SK-N-SH (cell line): ENCODE measurements at regions not wholly inside any gene's neighbourhood (a gene's known extent, or its start where the extent isn't known, plus 50 kb on each side); places are given as distances from the start of the nearest gene placed in this dataset.

Source experiments
- EP300 ChIP-seq, 2 experiments: IDR thresholded peaks; 2 replicates each; pipeline versions ENCODE4 v1.4.0 to v1.6.1; 2012; ENCODE audit warnings: borderline replicate concordance in 1 of 2, low read depth in 1 of 2, low read length in 1 of 2
- EZH2phosphoT487 ChIP-seq: fragments of 200-600 bp; sonication (generic); IDR thresholded peaks from 2 replicates; pipeline ENCODE4 v1.6.1; 2017; ENCODE audit warnings: low read depth, mixed run types, mild to moderate bottlenecking, antibody characterized with exemption, moderate library complexity, borderline replicate concordance
- NFIC ChIP-seq: IDR thresholded peaks from 2 replicates; pipeline ENCODE4 v1.4.0; 2012; ENCODE audit warnings: borderline replicate concordance
- RAD21 ChIP-seq: IDR thresholded peaks from 2 replicates; pipeline ENCODE4 v1.6.1; 2012; ENCODE audit warnings: mild to moderate bottlenecking, low read length
- SIN3A ChIP-seq: IDR thresholded peaks from 2 replicates; pipeline ENCODE4 v1.6.1; 2012; ENCODE audit warnings: low read depth, mild to moderate bottlenecking, low read length, moderate library complexity, borderline replicate concordance
- SMC3 ChIP-seq: IDR thresholded peaks from 2 replicates; pipeline ENCODE4 v1.6.1; 2012; ENCODE audit warnings: low read depth, low read length, improper control_type of control experiment
- TAF1 ChIP-seq: IDR thresholded peaks from 2 replicates; pipeline ENCODE4 v1.6.1; 2012; ENCODE audit warnings: low read depth, mild to moderate bottlenecking, low read length, moderate library complexity, borderline replicate concordance
- TF ChIP-seq, protein P1 (sequence below): IDR thresholded peaks from 2 replicates; pipeline ENCODE4 v1.4.0; 2012; ENCODE audit warnings: low read depth, borderline replicate concordance
- TF ChIP-seq, protein P2 (sequence below): fragments of 200-600 bp; sonication (generic); IDR thresholded peaks from 2 replicates; pipeline ENCODE4 v1.6.1; 2017; ENCODE audit warnings: antibody characterized with exemption, mild to moderate bottlenecking, moderate library complexity
- TF ChIP-seq, protein P3 (sequence below): IDR thresholded peaks from 2 replicates; pipeline ENCODE4 v1.6.1; 2012; ENCODE audit warnings: mild to moderate bottlenecking, low read depth, low read length, moderate library complexity

DNA sequence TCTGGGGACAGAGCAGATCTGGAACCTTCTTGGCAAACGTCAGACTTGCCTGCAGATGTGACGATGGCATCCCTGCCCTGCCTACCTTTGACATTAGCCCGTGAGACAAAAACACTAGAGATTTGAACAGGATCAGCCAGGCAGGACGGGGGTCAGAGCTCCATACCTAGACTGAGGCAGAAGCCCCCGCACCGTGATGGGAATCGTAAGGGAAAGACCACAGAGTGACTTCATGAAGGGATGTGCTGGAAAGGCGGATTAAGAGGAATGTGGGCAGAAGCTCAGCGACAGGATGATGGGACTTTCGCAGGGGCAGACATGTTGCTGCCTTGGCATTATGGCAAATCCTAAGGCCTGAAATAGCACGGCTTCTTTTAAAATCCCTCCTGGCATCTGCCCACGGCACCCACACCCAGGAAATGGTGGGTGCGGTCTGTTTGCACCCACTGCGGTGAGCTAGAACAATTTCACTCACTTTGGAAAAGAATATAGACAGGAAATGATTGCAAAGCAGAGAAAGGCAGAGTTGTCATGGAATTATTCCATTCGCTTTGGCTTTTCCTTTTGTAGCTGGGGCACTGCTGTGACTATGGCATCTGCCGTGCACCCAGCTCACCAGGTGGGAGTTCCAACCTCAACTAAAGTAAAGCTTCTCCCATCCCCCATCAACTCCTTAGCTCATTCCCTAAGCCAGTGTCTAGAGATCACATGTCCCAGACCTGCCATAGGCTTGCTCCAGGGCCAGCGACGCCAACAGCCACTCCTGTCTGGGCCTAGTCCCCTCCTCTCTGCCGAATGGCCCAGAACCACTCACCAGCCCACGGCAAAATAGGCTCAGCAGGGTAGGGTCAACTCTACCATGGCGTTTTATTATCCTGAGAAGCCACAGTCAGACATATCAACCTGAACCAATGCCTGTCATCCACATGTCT is 112.7 kb upstream of the NPAS2 start:
- TF ChIP-seq, protein P1, sequence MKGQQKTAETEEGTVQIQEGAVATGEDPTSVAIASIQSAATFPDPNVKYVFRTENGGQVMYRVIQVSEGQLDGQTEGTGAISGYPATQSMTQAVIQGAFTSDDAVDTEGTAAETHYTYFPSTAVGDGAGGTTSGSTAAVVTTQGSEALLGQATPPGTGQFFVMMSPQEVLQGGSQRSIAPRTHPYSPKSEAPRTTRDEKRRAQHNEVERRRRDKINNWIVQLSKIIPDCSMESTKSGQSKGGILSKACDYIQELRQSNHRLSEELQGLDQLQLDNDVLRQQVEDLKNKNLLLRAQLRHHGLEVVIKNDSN = no peak
- TF ChIP-seq SMC3 (no peak), SIN3A (no peak), TAF1 (no peak), EZH2phosphoT487 (no peak), RAD21 (no peak), EP300 (IDR thresholded peaks at IDR 0.05; ENCODE audit: borderline replicate concordance in 1 of 2, low read depth in 1 of 2, low read length in 1 of 2) (no peak), NFIC (no peak)
- TF ChIP-seq, protein P2, sequence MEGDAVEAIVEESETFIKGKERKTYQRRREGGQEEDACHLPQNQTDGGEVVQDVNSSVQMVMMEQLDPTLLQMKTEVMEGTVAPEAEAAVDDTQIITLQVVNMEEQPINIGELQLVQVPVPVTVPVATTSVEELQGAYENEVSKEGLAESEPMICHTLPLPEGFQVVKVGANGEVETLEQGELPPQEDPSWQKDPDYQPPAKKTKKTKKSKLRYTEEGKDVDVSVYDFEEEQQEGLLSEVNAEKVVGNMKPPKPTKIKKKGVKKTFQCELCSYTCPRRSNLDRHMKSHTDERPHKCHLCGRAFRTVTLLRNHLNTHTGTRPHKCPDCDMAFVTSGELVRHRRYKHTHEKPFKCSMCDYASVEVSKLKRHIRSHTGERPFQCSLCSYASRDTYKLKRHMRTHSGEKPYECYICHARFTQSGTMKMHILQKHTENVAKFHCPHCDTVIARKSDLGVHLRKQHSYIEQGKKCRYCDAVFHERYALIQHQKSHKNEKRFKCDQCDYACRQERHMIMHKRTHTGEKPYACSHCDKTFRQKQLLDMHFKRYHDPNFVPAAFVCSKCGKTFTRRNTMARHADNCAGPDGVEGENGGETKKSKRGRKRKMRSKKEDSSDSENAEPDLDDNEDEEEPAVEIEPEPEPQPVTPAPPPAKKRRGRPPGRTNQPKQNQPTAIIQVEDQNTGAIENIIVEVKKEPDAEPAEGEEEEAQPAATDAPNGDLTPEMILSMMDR = no peak
- TF ChIP-seq, protein P3, sequence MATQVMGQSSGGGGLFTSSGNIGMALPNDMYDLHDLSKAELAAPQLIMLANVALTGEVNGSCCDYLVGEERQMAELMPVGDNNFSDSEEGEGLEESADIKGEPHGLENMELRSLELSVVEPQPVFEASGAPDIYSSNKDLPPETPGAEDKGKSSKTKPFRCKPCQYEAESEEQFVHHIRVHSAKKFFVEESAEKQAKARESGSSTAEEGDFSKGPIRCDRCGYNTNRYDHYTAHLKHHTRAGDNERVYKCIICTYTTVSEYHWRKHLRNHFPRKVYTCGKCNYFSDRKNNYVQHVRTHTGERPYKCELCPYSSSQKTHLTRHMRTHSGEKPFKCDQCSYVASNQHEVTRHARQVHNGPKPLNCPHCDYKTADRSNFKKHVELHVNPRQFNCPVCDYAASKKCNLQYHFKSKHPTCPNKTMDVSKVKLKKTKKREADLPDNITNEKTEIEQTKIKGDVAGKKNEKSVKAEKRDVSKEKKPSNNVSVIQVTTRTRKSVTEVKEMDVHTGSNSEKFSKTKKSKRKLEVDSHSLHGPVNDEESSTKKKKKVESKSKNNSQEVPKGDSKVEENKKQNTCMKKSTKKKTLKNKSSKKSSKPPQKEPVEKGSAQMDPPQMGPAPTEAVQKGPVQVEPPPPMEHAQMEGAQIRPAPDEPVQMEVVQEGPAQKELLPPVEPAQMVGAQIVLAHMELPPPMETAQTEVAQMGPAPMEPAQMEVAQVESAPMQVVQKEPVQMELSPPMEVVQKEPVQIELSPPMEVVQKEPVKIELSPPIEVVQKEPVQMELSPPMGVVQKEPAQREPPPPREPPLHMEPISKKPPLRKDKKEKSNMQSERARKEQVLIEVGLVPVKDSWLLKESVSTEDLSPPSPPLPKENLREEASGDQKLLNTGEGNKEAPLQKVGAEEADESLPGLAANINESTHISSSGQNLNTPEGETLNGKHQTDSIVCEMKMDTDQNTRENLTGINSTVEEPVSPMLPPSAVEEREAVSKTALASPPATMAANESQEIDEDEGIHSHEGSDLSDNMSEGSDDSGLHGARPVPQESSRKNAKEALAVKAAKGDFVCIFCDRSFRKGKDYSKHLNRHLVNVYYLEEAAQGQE = no peak
